Naive B cell (primary cell): ENCODE measurements at regions not wholly inside any gene's neighbourhood (a gene's known extent, or its start where the extent isn't known, plus 50 kb on each side); places are given as distances from the start of the nearest gene placed in this dataset.

Experiments
- ATAC-seq, 2 donors: fragments of 150-1000 bp; cut with Tn5 transposase; 2 replicates each; pipeline ENCODE4 v1.10.0; 2021; ENCODE audit warnings: low read depth in 2 of 2, mild to moderate bottlenecking in 2 of 2, moderate library complexity in 2 of 2
- DNase-seq: peaks from one replicate; pipeline ENCODE4 v3.0.0; 2022
- H3K27ac Mint-ChIP-seq, 6 donors: one replicate each; pipeline ENCODE4 v1.8.0; 2020 to 2022; ENCODE audit warnings: mild to moderate bottlenecking in 6 of 6, mixed read lengths in 6 of 6, moderate library complexity in 5 of 6, inconsistent platforms in 2 of 6
- H3K27me3 Mint-ChIP-seq, 3 donors: one replicate each; pipeline ENCODE4 v1.8.0; 2021 to 2022; ENCODE audit warnings: mixed read lengths in 3 of 3, mild to moderate bottlenecking in 1 of 3
- H3K36me3 Mint-ChIP-seq, 2 donors: one replicate each; pipeline ENCODE4 v1.8.0; 2020 to 2022; ENCODE audit warnings: mixed read lengths in 2 of 2, inconsistent platforms in 1 of 2, mild to moderate bottlenecking in 1 of 2
- H3K4me1 Mint-ChIP-seq, 3 donors: one replicate each; pipeline ENCODE4 v1.8.0; 2020 to 2022; ENCODE audit warnings: mixed read lengths in 3 of 3, inconsistent platforms in 1 of 3, mild to moderate bottlenecking in 1 of 3, moderate library complexity in 1 of 3
- H3K4me3 Mint-ChIP-seq, 8 donors: one replicate each; pipeline ENCODE4 v1.8.0; 2020 to 2022; ENCODE audit warnings: mild to moderate bottlenecking in 8 of 8, mixed read lengths in 8 of 8, moderate library complexity in 8 of 8, inconsistent platforms in 2 of 8
- H3K9me3 Mint-ChIP-seq, 7 donors: one replicate each; pipeline ENCODE4 v1.8.0; 2020 to 2022; ENCODE audit warnings: mixed read lengths in 7 of 7, mild to moderate bottlenecking in 5 of 7, inconsistent platforms in 2 of 7, moderate library complexity in 1 of 7

GRCh38 chr13:81446441-81446840 lies 1105.5 kb upstream of the SPRY2 start:
- H3K4me3 Mint-ChIP-seq = no peak overlapping the region
- H3K36me3 Mint-ChIP-seq = no peaks in the 10 kb centered on the region
- peaks cover 0 to 15% (median 3%) of the 10 kb centered on the region in 7 donors for H3K9me3 Mint-ChIP-seq
- no peaks in the 10 kb centered on the region for H3K27me3 Mint-ChIP-seq
- no peak overlapping the region for H3K27ac Mint-ChIP-seq
- DNase-seq = no peak
- H3K4me1 Mint-ChIP-seq = no peaks in the 10 kb centered on the region
- no peak for ATAC-seq

- DNase-seq (no peak), ATAC-seq (no peak)
- no peak overlapping the region for H3K4me3 Mint-ChIP-seq
- no peaks in the 10 kb centered on the region for H3K36me3 Mint-ChIP-seq
- H3K27ac Mint-ChIP-seq = no peak overlapping the region
- no peaks in the 10 kb centered on the region for H3K27me3 Mint-ChIP-seq
- no peaks in the 10 kb centered on the region for H3K4me1 Mint-ChIP-seq
- peaks cover 0 to 9% (median 3%) of the 10 kb centered on the region in 7 donors for H3K9me3 Mint-ChIP-seq
Measured at GRCh38 chr13:81442904-81443303, 1102.0 kb upstream of the SPRY2 start.

- H3K27ac Mint-ChIP-seq = no peak overlapping the region
- H3K27me3 Mint-ChIP-seq = no peaks in the 10 kb centered on the region
- DNase-seq = no peak
- H3K4me1 Mint-ChIP-seq = no peaks in the 10 kb centered on the region
- ATAC-seq = no peak
- no peaks in the 10 kb centered on the region for H3K36me3 Mint-ChIP-seq
- H3K9me3 Mint-ChIP-seq = peaks cover 0 to 12% (median 5%) of the 10 kb centered on the region in 7 donors
- no peak overlapping the region for H3K4me3 Mint-ChIP-seq
Measured at GRCh38 chr13:81425286-81425685, 1084.4 kb upstream of the SPRY2 start.

GRCh38 chr13:81409284-81409683 lies 1068.4 kb upstream of the SPRY2 start:
- H3K36me3 Mint-ChIP-seq = no peaks in the 10 kb centered on the region
- DNase-seq (no peak), ATAC-seq (no peak)
- peaks cover 0 to 14% (median 3%) of the 10 kb centered on the region in 7 donors for H3K9me3 Mint-ChIP-seq
- no peak overlapping the region for H3K4me3 Mint-ChIP-seq
- no peaks in the 10 kb centered on the region for H3K27me3 Mint-ChIP-seq
- H3K27ac Mint-ChIP-seq = no peak overlapping the region
- H3K4me1 Mint-ChIP-seq = no peaks in the 10 kb centered on the region

- peaks cover 0 to 14% (median 3%) of the 10 kb centered on the region in 7 donors for H3K9me3 Mint-ChIP-seq
- no peaks in the 10 kb centered on the region for H3K4me1 Mint-ChIP-seq
- no peaks in the 10 kb centered on the region for H3K27me3 Mint-ChIP-seq
- no peak for ATAC-seq
- no peak overlapping the region for H3K4me3 Mint-ChIP-seq
- DNase-seq = no peak
- no peaks in the 10 kb centered on the region for H3K36me3 Mint-ChIP-seq
- no peak overlapping the region for H3K27ac Mint-ChIP-seq
Measured at GRCh38 chr13:81408647-81409046, 1067.7 kb upstream of the SPRY2 start.

GRCh38 chr13:81406639-81407292 lies 1065.8 kb upstream of the SPRY2 start:
- no peak for ATAC-seq
- peaks cover 0 to 14% (median 3%) of the 10 kb centered on the region in 7 donors for H3K9me3 Mint-ChIP-seq
- no peaks in the 10 kb centered on the region for H3K4me1 Mint-ChIP-seq
- no peak overlapping the region for H3K4me3 Mint-ChIP-seq
- H3K27ac Mint-ChIP-seq = no peak overlapping the region
- H3K36me3 Mint-ChIP-seq = no peaks in the 10 kb centered on the region
- H3K27me3 Mint-ChIP-seq = no peaks in the 10 kb centered on the region
- DNase-seq = no peak

GRCh38 chr13:81406022-81406421 lies 1065.1 kb upstream of the SPRY2 start:
- Mint-ChIP-seq H3K9me3 (peaks cover 0 to 14% (median 3%) of the 10 kb centered on the region in 7 donors), H3K4me1 (no peaks in the 10 kb centered on the region), H3K4me3 (no peak overlapping the region), H3K27me3 (no peaks in the 10 kb centered on the region), H3K36me3 (no peaks in the 10 kb centered on the region), H3K27ac (no peak overlapping the region)
- no peak for ATAC-seq
- DNase-seq = no peak

GRCh38 chr13:81396192-81396591 lies 1055.3 kb upstream of the SPRY2 start:
- Mint-ChIP-seq H3K4me1 (no peaks in the 10 kb centered on the region), H3K9me3 (peaks cover 0 to 13% (median 6%) of the 10 kb centered on the region in 7 donors), H3K27me3 (no peaks in the 10 kb centered on the region), H3K36me3 (no peaks in the 10 kb centered on the region), H3K27ac (no peak overlapping the region), H3K4me3 (no peak overlapping the region)
- no peak for ATAC-seq
- no peak for DNase-seq

- Mint-ChIP-seq H3K36me3 (no peaks in the 10 kb centered on the region), H3K27ac (no peak overlapping the region), H3K9me3 (peaks cover 0 to 13% (median 6%) of the 10 kb centered on the region in 7 donors), H3K27me3 (no peaks in the 10 kb centered on the region), H3K4me1 (no peaks in the 10 kb centered on the region), H3K4me3 (no peak overlapping the region)
- ATAC-seq (no peak), DNase-seq (no peak)
Measured at GRCh38 chr13:81395368-81395767, 1054.4 kb upstream of the SPRY2 start.

- Mint-ChIP-seq H3K27ac (no peak overlapping the region), H3K4me1 (no peaks in the 10 kb centered on the region), H3K9me3 (peaks cover 0 to 16% (median 6%) of the 10 kb centered on the region in 7 donors), H3K4me3 (no peak overlapping the region), H3K36me3 (no peaks in the 10 kb centered on the region), H3K27me3 (no peaks in the 10 kb centered on the region)
- DNase-seq (no peak), ATAC-seq (no peak)
Measured at GRCh38 chr13:81394640-81395039, 1053.7 kb upstream of the SPRY2 start.

GRCh38 chr13:81393721-81394120 lies 1052.8 kb upstream of the SPRY2 start:
- no peak for ATAC-seq
- H3K27ac Mint-ChIP-seq = no peak overlapping the region
- H3K36me3 Mint-ChIP-seq = no peaks in the 10 kb centered on the region
- no peak overlapping the region for H3K4me3 Mint-ChIP-seq
- H3K4me1 Mint-ChIP-seq = no peaks in the 10 kb centered on the region
- DNase-seq = no peak
- peaks cover 0 to 16% (median 6%) of the 10 kb centered on the region in 7 donors for H3K9me3 Mint-ChIP-seq
- no peaks in the 10 kb centered on the region for H3K27me3 Mint-ChIP-seq

- no peak overlapping the region for H3K4me3 Mint-ChIP-seq
- peaks cover 0 to 16% (median 6%) of the 10 kb centered on the region in 7 donors for H3K9me3 Mint-ChIP-seq
- no peak for DNase-seq
- H3K27ac Mint-ChIP-seq = no peak overlapping the region
- no peaks in the 10 kb centered on the region for H3K36me3 Mint-ChIP-seq
- H3K4me1 Mint-ChIP-seq = no peaks in the 10 kb centered on the region
- no peak for ATAC-seq
- H3K27me3 Mint-ChIP-seq = no peaks in the 10 kb centered on the region
Measured at GRCh38 chr13:81393110-81393509, 1052.2 kb upstream of the SPRY2 start.

- no peak overlapping the region for H3K4me3 Mint-ChIP-seq
- no peaks in the 10 kb centered on the region for H3K4me1 Mint-ChIP-seq
- H3K9me3 Mint-ChIP-seq = peaks cover 2 to 23% (median 5%) of the 10 kb centered on the region in 7 donors
- H3K27me3 Mint-ChIP-seq = no peaks in the 10 kb centered on the region
- no peak overlapping the region for H3K27ac Mint-ChIP-seq
- ATAC-seq (no peak), DNase-seq (no peak)
- H3K36me3 Mint-ChIP-seq = no peaks in the 10 kb centered on the region
Measured at GRCh38 chr13:81388400-81388799, 1047.5 kb upstream of the SPRY2 start.

- ATAC-seq (no peak), DNase-seq (no peak)
- no peaks in the 10 kb centered on the region for H3K36me3 Mint-ChIP-seq
- H3K27ac Mint-ChIP-seq = peak overlapping the region in 1 of 6 donors; percentile 17
- H3K4me1 Mint-ChIP-seq = no peaks in the 10 kb centered on the region
- H3K27me3 Mint-ChIP-seq = no peaks in the 10 kb centered on the region
- H3K4me3 Mint-ChIP-seq = no peak overlapping the region
- H3K9me3 Mint-ChIP-seq = peaks cover 3 to 16% (median 4%) of the 10 kb centered on the region in 7 donors
Measured at GRCh38 chr13:81383444-81383843, 1042.5 kb upstream of the SPRY2 start.

GRCh38 chr13:81382246-81382645 lies 1041.3 kb upstream of the SPRY2 start:
- no peak overlapping the region for H3K27ac Mint-ChIP-seq
- no peaks in the 10 kb centered on the region for H3K27me3 Mint-ChIP-seq
- H3K36me3 Mint-ChIP-seq = no peaks in the 10 kb centered on the region
- H3K4me3 Mint-ChIP-seq = no peak overlapping the region
- DNase-seq = no peak
- no peaks in the 10 kb centered on the region for H3K4me1 Mint-ChIP-seq
- no peak for ATAC-seq
- H3K9me3 Mint-ChIP-seq = peaks cover 3 to 16% (median 4%) of the 10 kb centered on the region in 7 donors
